Left kidney (tissue), 1 donor: ENCODE measurements at regions not wholly inside any gene's neighbourhood (a gene's known extent, or its start where the extent isn't known, plus 50 kb on each side); places are given as distances from the start of the nearest gene placed in this dataset.
A peak's percentile ranks its signal among the peaks of the same experiment; 100 is the strongest.

Experiments
- DNase-seq: peaks from one replicate; pipeline ENCODE4 v3.0.0-alpha.2; 2013

- no peak for DNase-seq
These were observed 226.7 kb upstream of the MCTP2 start for GRCh38 chr15:94004697-94005096.

- DNase-seq: no peak
These were observed 229.3 kb upstream of the MCTP2 start for GRCh38 chr15:94002041-94002440.

- no peak for DNase-seq
These were observed 230.0 kb upstream of the MCTP2 start for GRCh38 chr15:94001255-94001801.

GRCh38 chr15:94000606-94001005 is 230.8 kb upstream of the MCTP2 start:
- no peak for DNase-seq

DNA sequence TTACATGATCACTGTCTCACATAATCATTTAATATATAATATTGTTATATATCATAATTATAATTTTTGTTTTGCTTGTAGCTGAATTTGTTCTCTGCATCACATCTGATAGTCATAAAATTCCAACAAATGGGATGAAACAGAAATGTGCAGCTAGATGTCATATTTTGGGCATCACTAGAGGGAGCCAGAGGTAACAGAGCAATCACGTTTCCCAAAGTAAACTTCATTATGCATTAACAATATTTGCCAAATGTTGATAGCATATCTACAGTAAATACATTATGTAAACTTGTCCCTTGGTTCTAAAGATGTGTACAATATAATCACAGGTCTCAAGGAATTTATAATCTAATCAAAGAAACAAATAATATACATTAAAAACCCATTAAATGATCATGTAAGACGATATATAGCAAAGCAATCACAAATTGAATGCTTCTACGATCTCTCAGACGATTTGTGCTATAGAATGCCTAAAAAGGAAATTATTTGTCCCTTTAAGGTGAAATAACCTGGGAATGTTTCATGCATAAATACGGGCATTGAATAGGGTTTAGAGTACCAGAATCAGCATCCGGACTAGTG is 234.2 kb upstream of the MCTP2 start:
- DNase-seq: no peak

GRCh38 chr15:93989440-93989998 is 241.8 kb upstream of the MCTP2 start:
- no peak for DNase-seq

DNA sequence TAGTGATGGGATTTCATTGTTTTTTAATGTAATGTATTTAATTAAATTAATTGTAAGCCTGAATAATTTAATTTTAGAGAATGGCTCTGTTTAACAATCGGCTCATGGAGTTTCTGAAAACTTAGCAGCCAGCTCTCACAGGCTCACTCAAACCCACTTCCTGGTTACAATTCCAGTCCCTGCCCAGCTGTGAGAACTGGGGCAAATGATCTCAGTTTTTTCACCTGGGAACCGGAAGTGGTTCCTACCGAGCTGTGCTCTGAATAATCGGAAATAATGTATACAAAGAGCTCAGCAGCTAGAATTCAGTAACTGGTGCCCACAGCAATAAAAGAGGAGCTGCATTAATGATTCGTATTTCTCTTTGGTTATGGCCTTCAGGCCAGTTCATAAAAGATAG is 244.3 kb upstream of the MCTP2 start:
- DNase-seq: no peak

- DNase-seq: no peak
These were observed 244.9 kb upstream of the MCTP2 start for GRCh38 chr15:93986400-93986984.

DNA sequence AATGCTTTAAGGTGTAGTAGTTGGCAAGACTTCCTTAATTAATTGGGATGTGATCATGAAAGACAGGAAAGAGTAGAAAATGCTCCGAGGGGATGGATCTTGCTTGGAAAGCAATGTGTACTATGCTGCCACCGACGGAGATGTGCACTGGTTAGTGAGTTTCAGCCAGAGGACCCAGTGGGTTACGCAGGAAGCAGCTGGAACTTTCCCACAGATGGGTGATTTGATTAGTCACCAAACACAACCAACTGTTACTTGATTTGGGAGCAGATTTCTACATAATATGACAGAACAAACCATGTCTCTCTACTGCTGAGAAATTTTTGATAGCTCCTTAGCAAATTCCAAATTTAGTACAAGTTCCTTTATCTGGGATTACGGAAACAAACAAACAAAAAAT is 245.4 kb upstream of the MCTP2 start:
- no peak for DNase-seq

- no peak for DNase-seq
These were observed 246.2 kb upstream of the MCTP2 start for GRCh38 chr15:93985176-93985575.

GRCh38 chr15:93983526-93983925 is 247.8 kb upstream of the MCTP2 start:
- DNase-seq: no peak

- peak; percentile 28 for DNase-seq
These were observed 249.1 kb upstream of the MCTP2 start for GRCh38 chr15:93982226-93982727.

DNA sequence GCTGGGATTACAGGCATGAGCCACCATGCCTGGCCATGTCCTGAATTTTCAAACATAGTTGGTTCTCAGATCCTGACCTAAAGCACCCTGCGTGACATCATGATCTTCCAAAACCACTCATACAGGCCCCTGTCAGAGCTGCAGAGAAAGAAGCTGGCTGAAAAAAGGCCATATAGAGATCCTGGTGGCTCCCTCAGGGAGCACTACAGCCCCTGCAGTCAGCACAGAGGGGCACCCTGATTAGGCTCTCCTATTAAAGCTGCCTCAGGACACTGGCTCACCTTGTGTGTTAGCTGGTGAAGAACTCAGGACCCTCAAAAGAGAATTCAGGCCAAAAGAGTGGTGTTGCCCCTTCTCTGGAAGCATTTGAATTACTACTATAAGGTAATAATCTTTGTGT is 249.7 kb upstream of the MCTP2 start:
- no peak for DNase-seq

GRCh38 chr15:93980261-93980911 is 251.0 kb upstream of the MCTP2 start:
- DNase-seq: no peak

GRCh38 chr15:93974804-93975481 is 256.4 kb upstream of the MCTP2 start:
- DNase-seq: peak; percentile 53

GRCh38 chr15:93973287-93973686 is 258.1 kb upstream of the MCTP2 start:
- no peak for DNase-seq

GRCh38 chr15:93968773-93969172 is 262.6 kb upstream of the MCTP2 start:
- DNase-seq: no peak

DNA sequence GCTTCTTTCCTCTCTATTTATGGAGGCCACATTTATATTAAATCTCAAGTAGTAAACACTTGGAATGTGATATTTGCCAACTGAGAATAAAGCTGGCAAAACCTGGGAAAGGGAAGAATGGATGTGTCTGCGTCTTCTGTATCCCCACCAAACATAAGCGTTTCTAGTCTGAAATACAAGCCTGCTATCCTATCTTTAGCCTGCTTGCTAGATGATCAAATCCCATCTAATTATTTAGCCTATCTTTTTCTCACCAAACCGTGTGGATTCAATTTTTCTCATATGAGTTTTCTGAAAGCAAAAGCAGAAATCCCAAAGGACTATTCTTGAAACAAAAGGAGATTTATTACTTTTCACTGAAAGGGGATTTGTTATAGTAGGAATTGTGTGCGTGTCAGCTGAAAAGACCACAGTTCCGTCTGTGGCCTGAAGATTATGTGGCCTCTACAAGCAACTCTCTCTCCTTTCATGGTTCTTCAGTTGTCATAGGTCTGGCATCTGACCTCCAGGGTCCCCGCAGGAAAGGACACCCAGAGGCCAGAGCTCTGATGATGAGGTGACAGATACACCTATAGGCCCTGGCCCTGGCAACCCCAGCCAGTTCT is 266.0 kb upstream of the MCTP2 start:
- DNase-seq: no peak

DNA sequence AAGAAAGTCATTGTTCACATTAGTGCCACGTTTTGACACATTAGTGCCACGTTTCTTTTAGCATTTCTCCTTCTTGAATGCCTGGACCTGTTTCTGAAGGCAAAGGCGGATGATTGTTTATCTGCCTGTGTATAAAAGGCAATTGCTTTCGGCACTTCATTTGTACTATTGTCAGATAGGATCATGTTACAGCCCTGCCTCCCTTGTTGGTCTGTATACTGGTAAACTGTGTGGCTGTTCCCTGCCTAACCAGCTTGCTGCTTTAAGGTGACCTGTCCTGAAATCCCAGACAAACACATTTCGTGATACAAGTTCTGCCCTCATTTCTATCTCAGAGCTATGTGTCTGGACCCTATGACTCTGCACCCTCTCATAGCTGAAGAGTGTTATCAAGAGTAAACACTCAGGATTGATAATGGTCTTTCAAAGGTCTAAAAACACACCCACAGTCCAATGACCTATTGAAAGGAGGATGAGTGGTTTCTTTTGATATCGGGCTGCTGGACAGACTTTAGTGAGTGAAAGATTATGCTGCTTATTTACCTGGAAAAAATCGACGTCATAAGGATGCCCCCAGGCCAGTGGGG is 276.3 kb upstream of the MCTP2 start:
- no peak for DNase-seq

GRCh38 chr15:93948726-93949125 is 282.6 kb upstream of the MCTP2 start:
- DNase-seq: peak; percentile 5

DNA sequence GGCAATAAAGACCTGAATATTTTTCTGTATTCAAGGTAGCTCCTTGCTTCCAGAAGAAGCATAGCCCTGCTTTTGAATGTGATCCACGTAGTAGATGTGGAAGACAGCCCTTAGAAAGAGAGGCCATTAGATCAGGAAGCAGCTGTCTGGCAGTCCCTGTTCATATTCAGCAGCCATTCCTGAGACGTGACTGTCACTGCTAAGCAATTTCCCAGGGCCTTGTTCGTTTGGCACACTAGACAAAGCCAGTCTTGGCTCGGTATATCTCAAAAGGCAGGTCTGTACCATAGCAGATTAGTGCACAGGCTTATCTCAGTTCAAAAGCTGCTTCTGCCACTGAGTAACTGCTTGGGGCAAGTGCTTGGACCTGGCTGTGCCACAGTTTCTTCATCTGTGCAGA is 287.8 kb upstream of the MCTP2 start:
- DNase-seq: no peak

GRCh38 chr15:93942269-93942694 is 289.1 kb upstream of the MCTP2 start:
- no peak for DNase-seq
